ENCODE measurements at regions not wholly inside any gene's neighbourhood (a gene's known extent, or its start where the extent isn't known, plus 50 kb on each side); places are given as distances from the start of the nearest gene placed in this dataset.

DNA sequence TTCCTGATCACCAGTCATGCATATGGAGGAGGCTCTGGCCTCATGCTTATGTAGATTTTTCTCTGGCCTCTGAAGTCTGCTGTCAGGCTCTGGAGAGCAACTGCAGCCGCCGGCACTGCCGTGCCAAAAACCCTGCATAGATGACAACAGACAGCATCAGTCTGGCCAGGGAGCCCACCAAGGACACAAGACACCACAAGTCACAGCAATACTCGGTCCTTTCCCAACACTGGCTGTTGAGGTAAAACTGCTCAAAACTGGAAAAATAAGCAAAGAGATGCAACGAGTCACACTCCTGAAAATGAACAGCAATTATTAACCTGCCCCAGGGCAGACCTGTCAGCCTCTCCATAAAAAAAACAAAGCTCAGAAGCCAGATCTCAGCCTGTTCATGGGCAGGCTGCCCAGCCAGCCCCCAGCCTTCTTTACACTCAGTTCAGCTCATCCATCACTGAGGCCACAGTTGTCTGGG is 186.0 kb upstream of the RAB6C start:
- TF ChIP-seq, protein P1, sequence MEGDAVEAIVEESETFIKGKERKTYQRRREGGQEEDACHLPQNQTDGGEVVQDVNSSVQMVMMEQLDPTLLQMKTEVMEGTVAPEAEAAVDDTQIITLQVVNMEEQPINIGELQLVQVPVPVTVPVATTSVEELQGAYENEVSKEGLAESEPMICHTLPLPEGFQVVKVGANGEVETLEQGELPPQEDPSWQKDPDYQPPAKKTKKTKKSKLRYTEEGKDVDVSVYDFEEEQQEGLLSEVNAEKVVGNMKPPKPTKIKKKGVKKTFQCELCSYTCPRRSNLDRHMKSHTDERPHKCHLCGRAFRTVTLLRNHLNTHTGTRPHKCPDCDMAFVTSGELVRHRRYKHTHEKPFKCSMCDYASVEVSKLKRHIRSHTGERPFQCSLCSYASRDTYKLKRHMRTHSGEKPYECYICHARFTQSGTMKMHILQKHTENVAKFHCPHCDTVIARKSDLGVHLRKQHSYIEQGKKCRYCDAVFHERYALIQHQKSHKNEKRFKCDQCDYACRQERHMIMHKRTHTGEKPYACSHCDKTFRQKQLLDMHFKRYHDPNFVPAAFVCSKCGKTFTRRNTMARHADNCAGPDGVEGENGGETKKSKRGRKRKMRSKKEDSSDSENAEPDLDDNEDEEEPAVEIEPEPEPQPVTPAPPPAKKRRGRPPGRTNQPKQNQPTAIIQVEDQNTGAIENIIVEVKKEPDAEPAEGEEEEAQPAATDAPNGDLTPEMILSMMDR (IDR thresholded peaks at IDR 0.05; ENCODE audit: low read depth, low read length): no peak
- no peak for TF ChIP-seq EZH2phosphoT487 (IDR thresholded peaks at IDR 0.05; ENCODE audit: low read depth)
